ENCODE measurements at regions not wholly inside any gene's neighbourhood (a gene's known extent, or its start where the extent isn't known, plus 50 kb on each side); places are given as distances from the start of the nearest gene placed in this dataset.

DNA sequence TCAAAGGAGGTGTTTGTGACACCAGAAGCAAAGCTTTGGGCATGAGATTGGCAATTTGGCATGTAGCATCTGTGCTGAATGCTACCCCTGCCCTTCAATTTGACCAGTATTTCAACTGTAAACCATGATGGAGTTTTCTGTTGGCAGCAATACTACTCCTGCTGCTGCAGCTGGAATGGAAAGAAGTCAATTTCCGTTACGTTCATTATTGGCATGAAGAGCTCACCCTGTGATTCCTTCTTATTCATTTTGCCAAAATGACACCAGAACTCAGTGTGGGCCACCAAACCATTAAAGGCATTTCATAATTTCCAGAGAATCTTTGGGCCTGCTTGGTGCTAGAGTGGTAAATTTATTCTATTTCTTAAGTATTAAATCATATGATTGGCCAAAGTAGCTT lies 433.1 kb upstream of the DMAC1 start:
- no peak overlapping the region for H3K4me3 ChIP-seq (ENCODE audit: control insufficient read depth, low read depth, low read length)
- DNase-seq (ENCODE audit: low read depth): no peak
- TF ChIP-seq, protein P1, sequence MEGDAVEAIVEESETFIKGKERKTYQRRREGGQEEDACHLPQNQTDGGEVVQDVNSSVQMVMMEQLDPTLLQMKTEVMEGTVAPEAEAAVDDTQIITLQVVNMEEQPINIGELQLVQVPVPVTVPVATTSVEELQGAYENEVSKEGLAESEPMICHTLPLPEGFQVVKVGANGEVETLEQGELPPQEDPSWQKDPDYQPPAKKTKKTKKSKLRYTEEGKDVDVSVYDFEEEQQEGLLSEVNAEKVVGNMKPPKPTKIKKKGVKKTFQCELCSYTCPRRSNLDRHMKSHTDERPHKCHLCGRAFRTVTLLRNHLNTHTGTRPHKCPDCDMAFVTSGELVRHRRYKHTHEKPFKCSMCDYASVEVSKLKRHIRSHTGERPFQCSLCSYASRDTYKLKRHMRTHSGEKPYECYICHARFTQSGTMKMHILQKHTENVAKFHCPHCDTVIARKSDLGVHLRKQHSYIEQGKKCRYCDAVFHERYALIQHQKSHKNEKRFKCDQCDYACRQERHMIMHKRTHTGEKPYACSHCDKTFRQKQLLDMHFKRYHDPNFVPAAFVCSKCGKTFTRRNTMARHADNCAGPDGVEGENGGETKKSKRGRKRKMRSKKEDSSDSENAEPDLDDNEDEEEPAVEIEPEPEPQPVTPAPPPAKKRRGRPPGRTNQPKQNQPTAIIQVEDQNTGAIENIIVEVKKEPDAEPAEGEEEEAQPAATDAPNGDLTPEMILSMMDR (conservative IDR thresholded peaks at IDR 0.05; ENCODE audit: control insufficient read depth, insufficient read depth, low read depth, low read length): no peak

DNA sequence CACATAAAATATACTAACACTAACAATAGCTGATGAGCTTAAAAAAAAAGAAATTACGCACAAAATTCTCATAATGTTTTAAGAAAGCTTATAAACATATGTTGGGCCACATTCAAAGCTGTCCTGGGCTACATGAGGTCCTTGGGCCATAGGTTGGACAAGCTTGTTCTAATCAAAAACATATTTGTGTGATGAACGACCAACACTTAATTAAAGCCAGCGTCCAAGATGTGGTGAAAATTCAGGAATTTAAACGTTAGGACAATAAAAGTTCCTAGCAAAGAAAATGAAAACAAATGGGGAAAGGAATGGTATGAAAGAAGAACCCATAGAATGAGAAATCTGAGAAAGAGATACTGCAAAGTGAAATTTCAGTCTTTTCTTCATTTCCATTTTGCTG lies 429.6 kb upstream of the DMAC1 start:
- TF ChIP-seq, protein P1 (conservative IDR thresholded peaks at IDR 0.05; ENCODE audit: control insufficient read depth, insufficient read depth, low read depth, low read length): no peak
- H3K4me3 ChIP-seq (ENCODE audit: control insufficient read depth, low read depth, low read length): no peak overlapping the region
- DNase-seq (ENCODE audit: low read depth): peak; percentile 39

DNA sequence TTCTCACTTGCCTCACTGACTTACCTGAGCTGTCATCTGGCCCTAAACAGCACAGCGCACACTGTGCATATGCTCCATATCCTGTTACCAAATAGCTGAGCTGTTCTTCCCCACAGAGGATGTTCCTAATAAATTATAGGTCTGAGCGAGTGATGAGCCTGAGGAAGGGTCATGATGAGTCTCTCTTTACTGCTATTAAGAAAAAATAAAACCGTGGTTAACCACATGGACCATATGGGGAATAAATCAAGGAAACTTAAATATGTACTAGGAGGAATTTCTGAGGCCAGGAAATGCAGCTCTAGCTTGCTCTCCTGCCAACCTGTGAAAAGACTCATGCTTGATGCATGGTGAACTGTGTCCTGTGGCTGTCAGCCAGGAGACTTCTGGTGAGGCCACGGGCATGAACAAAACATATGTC lies 424.8 kb upstream of the DMAC1 start:
- no peak overlapping the region for H3K4me3 ChIP-seq (ENCODE audit: control insufficient read depth, low read depth, low read length)
- DNase-seq (ENCODE audit: low read depth): peak; percentile 98
- TF ChIP-seq, protein P1 (conservative IDR thresholded peaks at IDR 0.05; ENCODE audit: control insufficient read depth, insufficient read depth, low read depth, low read length): no peak

DNA sequence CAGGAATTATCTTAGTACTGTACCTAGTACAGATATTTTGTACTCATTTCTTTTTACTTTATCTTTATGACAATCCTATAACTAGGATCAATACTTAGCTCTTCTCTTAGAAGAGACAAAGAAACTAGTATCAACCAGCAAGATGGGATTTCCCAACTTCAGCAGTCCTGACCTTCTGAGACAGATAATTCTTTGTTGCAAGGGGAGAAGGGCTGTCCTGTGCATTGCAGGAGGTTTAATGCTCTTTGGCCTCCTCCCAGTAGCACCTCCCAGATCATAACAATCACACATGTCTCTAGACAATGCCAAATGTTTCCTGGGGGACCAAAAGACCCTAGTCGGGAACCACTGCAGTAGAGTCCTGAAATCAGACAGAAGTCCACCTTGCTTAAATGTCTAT lies 424.3 kb upstream of the DMAC1 start:
- H3K4me3 ChIP-seq (ENCODE audit: control insufficient read depth, low read depth, low read length): no peak overlapping the region
- TF ChIP-seq, protein P1 (conservative IDR thresholded peaks at IDR 0.05; ENCODE audit: control insufficient read depth, insufficient read depth, low read depth, low read length): no peak
- peak; percentile 21 for DNase-seq (ENCODE audit: low read depth)

DNA sequence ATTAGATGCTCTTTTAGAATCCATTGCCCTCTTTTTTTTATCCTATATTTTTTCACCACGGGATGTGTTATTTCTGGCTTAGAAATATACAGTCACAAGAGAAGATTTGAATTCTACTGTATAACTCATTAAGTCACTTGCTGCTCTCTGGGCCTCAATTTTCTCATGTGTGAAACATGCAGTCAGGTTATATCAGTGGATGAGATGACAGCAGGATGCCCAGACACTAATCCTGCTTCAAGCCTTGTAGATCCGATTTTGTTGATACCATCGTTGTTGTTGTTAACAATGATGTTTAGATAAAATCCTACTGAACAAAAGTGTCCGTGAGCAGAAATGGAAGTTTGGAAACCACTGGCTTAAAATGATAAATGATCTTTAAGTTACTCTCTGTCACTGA lies 421.9 kb upstream of the DMAC1 start:
- no peak overlapping the region for H3K4me3 ChIP-seq (ENCODE audit: control insufficient read depth, low read depth, low read length)
- no peak for DNase-seq (ENCODE audit: low read depth)
- TF ChIP-seq, protein P1 (conservative IDR thresholded peaks at IDR 0.05; ENCODE audit: control insufficient read depth, insufficient read depth, low read depth, low read length): no peak

DNA sequence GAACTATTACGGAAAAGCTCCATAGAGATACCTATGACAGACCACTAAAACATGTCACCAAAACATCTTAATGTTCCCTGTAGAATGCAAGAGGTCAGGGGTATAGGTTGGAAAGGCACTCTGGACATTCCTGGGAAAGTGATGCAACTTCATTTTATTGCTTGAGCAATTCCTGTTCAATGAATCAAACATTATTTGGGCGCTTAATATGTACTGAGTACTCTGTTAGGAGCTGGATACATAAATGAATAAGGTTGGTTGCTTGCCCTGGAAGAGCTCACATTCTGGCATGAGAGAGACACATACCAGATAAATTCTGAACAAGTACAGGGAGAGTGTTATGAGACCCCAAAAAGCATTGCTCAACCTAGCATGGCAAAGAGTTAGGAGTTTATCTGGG lies 408.9 kb upstream of the DMAC1 start:
- DNase-seq (ENCODE audit: low read depth): peak; percentile 82
- TF ChIP-seq, protein P1 (conservative IDR thresholded peaks at IDR 0.05; ENCODE audit: control insufficient read depth, insufficient read depth, low read depth, low read length): no peak
- H3K4me3 ChIP-seq (ENCODE audit: control insufficient read depth, low read depth, low read length): no peak overlapping the region

DNA sequence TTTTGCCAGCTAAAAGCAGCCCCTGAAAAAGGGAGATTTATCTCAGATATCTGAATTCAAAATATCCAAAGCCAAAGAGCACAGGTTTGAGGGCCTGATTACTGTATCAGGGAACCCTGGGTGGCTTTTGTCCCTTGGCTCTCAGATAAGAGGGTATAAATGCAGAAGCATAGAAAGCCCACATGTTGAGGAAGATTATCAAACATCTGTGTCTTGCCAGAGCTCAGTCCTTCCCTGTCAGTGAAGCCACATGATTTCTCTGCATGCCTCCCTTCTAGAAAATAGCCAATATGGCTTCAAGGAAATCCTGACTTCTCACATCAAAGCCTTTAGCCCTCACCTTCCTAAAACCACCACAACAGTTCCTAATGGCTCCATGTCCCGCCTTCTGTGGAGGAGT lies 408.0 kb upstream of the DMAC1 start:
- no peak for DNase-seq (ENCODE audit: low read depth)
- H3K4me3 ChIP-seq (ENCODE audit: control insufficient read depth, low read depth, low read length): no peak overlapping the region
- TF ChIP-seq, protein P1 (conservative IDR thresholded peaks at IDR 0.05; ENCODE audit: control insufficient read depth, insufficient read depth, low read depth, low read length): no peak

Measured in fibroblast of mammary gland (primary cell).